Breast epithelium (tissue), 4 donors: ENCODE measurements at regions not wholly inside any gene's neighbourhood (a gene's known extent, or its start where the extent isn't known, plus 50 kb on each side); places are given as distances from the start of the nearest gene placed in this dataset.
"Not testable (repeated sequence)": the region's sequence is repeated elsewhere in the genome, so short reads cannot be mapped to it uniquely, and the experiment has no call there.

Source experiments
- DNase-seq, 2 donors: peaks; one replicate each; pipeline ENCODE4 v3.0.0-alpha.2; 2019; ENCODE audit warnings: low spot score in 2 of 2
- H3K27ac ChIP-seq, 2 donors: fragments of 200-600 bp; sonication (generic) in 1 of 2; one replicate each; pipeline ENCODE4 v1.5.1; 2016 to 2019; ENCODE audit warnings: mild to moderate bottlenecking in 1 of 2
- H3K27me3 ChIP-seq, 2 donors: fragments of 200-600 bp; sonication (generic) in 1 of 2; one replicate each; pipeline versions ENCODE4 v1.5.1 to v1.6.0; 2017 to 2019; ENCODE audit warnings: control low read depth in 1 of 2, mild to moderate bottlenecking in 1 of 2
- H3K36me3 ChIP-seq: fragments of 200-600 bp; one replicate; pipeline ENCODE4 v1.5.1; 2019
- H3K4me1 ChIP-seq, 2 donors: fragments of 200-600 bp; sonication (generic); one replicate each; pipeline ENCODE4 v1.5.1; 2016 to 2019; ENCODE audit warnings: control low read depth in 1 of 2
- H3K4me3 ChIP-seq, 3 donors: fragments of 200-600 bp; sonication (generic); 1 replicate in 2 of 3; 2 replicates in 1 of 3; pipeline ENCODE4 v1.5.1; 2016 to 2019; ENCODE audit warnings: mild to moderate bottlenecking in 3 of 3, moderate library complexity in 2 of 3
- H3K9me3 ChIP-seq, 2 donors: fragments of 200-600 bp; sonication (generic) in 1 of 2; one replicate each; pipeline ENCODE4 v1.5.1; 2016 to 2019; ENCODE audit warnings: control low read depth in 1 of 2
- POLR2A ChIP-seq: fragments of 450-650 bp; IDR thresholded peaks from one replicate; pipeline ENCODE4 v1.6.1; 2016; ENCODE audit warnings: antibody characterized with exemption, mild to moderate bottlenecking, moderate library complexity
- POLR2AphosphoS5 ChIP-seq, 3 donors: sonication (generic); formaldehyde crosslinking; IDR thresholded peaks; one replicate each; pipeline ENCODE4 v1.6.1; 2017; ENCODE audit warnings: antibody characterized with exemption in 3 of 3
- intact Hi-C: fragments of 100-400 bp; cut with DNase I; formaldehyde crosslinking; loops from one replicate; pipeline ENCODE4 v1.15.1; 2023; ENCODE audit warnings: low total_unique reads
- TF ChIP-seq, protein P1 (sequence below), 3 donors: fragments of 450-650 bp; IDR thresholded peaks; one replicate each; pipeline ENCODE4 v1.5.1; 2016 to 2017; ENCODE audit warnings: antibody characterized with exemption in 3 of 3, mild to moderate bottlenecking in 3 of 3, moderate library complexity in 3 of 3

DNA sequence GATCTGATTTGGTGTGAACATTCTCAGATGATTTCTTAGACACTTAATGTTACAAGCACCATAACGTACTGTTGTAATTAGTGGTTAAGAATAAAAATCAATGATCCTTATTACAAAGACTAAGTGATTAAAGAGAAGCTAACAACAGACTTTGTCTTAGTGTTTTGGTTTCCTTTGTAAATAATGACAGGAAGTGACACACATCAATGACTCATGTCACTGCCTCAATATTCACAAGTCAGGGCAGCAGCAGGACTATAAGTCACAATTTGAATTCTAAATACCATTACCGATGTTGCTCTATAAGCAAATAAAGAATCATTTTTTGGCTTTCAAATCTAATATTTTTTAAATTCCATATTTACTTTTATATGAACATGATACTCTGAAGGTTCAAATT lies 115.8 kb upstream of the FAT4 start:
- intact Hi-C loops: no loop called here
- H3K4me1 ChIP-seq: no peaks in the 10 kb centered on the region
- H3K27ac ChIP-seq: no peak overlapping the region
- H3K9me3 ChIP-seq: peaks cover 0 to 5% of the 10 kb centered on the region in 2 donors
- no peaks in the 10 kb centered on the region for H3K27me3 ChIP-seq
- H3K4me3 ChIP-seq: no peak overlapping the region
- DNase-seq: no peak
- H3K36me3 ChIP-seq: no peaks in the 10 kb centered on the region
- TF ChIP-seq, protein P1, sequence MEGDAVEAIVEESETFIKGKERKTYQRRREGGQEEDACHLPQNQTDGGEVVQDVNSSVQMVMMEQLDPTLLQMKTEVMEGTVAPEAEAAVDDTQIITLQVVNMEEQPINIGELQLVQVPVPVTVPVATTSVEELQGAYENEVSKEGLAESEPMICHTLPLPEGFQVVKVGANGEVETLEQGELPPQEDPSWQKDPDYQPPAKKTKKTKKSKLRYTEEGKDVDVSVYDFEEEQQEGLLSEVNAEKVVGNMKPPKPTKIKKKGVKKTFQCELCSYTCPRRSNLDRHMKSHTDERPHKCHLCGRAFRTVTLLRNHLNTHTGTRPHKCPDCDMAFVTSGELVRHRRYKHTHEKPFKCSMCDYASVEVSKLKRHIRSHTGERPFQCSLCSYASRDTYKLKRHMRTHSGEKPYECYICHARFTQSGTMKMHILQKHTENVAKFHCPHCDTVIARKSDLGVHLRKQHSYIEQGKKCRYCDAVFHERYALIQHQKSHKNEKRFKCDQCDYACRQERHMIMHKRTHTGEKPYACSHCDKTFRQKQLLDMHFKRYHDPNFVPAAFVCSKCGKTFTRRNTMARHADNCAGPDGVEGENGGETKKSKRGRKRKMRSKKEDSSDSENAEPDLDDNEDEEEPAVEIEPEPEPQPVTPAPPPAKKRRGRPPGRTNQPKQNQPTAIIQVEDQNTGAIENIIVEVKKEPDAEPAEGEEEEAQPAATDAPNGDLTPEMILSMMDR (IDR thresholded peaks at IDR 0.05): no peak
- no peak for TF ChIP-seq POLR2A
- TF ChIP-seq POLR2AphosphoS5 (IDR thresholded peaks at IDR 0.05): no peak

GRCh38 chr4:125191874-125192459 lies 122.8 kb upstream of the FAT4 start:
- H3K4me3 ChIP-seq, H3K27ac ChIP-seq, H3K4me1 ChIP-seq, H3K27me3 ChIP-seq, H3K36me3 ChIP-seq, intact Hi-C loops, H3K9me3 ChIP-seq, DNase-seq: not testable (repeated sequence)

DNA sequence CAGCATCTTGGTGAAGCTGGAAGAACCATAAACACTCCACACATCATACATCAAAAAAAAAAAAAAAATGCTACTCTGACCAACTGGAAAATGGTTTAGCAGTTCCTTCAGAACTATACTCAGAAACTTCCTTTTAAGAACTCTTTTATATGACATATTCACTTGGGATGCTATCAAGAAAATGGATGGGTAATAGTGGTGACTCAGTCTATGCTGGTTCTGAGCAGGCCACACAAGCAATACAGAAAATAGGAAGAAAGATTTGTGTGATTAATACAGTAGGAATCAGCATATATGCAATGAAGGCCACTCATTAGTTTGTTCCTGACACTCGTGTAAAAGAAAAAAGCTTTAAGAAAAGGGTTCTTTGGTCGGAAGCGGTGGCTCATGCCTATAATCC lies 123.5 kb upstream of the FAT4 start:
- DNase-seq: no peak
- H3K4me3 ChIP-seq: no peak overlapping the region
- H3K4me1 ChIP-seq: no peaks in the 10 kb centered on the region
- no peaks in the 10 kb centered on the region for H3K27me3 ChIP-seq
- no peak overlapping the region for H3K27ac ChIP-seq
- H3K36me3 ChIP-seq: no peaks in the 10 kb centered on the region
- TF ChIP-seq POLR2A (no peak), POLR2AphosphoS5 (IDR thresholded peaks at IDR 0.05) (no peak)
- TF ChIP-seq, protein P1 (IDR thresholded peaks at IDR 0.05): no peak
- H3K9me3 ChIP-seq: no peaks in the 10 kb centered on the region
- intact Hi-C loops: no loop called here

DNA sequence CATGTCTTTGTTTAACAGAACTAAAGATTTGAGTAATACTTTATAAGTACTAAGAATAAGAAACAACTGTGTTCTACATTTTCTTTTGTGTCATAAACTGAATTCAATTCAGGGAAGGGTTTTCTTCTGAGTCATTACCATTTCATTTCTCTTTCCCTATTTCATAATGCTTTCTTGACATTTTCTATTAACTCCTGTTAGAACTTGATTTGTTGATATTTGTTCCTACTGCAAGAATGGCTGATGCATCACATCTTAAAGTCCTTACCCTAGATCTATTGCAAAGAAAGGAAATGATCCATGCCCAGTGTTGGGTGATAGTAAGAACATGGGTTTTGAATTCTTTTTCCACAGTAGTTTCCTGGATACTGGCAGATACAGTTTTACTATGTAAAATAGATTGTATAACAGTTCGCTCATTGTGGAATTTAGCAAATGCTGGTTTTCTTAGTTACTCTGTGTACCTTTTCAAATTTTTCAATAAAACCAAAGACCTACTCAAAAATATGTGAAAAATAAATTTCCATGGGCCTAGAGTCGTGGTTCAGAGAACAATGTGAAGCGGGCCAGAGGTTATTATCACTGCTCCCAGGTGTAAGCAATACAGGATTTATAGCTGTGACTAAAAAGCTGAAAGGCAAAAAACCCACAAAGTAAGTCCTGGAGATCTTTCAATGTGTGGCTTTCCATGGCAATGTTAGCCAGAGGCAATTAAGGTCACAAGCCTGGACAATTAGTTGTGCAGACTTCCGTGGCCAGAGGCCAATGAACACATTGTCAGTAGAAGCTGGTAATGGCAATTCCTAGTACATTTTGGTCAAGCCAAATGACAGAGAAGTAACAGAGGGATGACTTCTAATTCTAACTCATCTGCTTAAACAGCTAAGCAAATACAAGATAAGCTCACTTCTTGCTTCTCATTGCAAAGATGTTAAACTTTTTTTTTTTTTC lies 127.3 kb upstream of the FAT4 start:
- H3K27me3 ChIP-seq: no peaks in the 10 kb centered on the region
- no peak for TF ChIP-seq POLR2A
- TF ChIP-seq POLR2AphosphoS5 (IDR thresholded peaks at IDR 0.05): no peak
- TF ChIP-seq, protein P1 (IDR thresholded peaks at IDR 0.05): no peak
- peak in 1 of 2 donors; percentile 18 for DNase-seq
- no peaks in the 10 kb centered on the region for H3K9me3 ChIP-seq
- no peaks in the 10 kb centered on the region for H3K36me3 ChIP-seq
- intact Hi-C loops: no loop called here
- H3K27ac ChIP-seq: no peak overlapping the region
- H3K4me3 ChIP-seq: no peak overlapping the region
- H3K4me1 ChIP-seq: no peaks in the 10 kb centered on the region

GRCh38 chr4:125184116-125184515 lies 130.6 kb upstream of the FAT4 start:
- H3K4me3 ChIP-seq: no peak overlapping the region
- H3K9me3 ChIP-seq: no peaks in the 10 kb centered on the region
- intact Hi-C loops: no loop called here
- no peaks in the 10 kb centered on the region for H3K4me1 ChIP-seq
- DNase-seq: no peak
- H3K36me3 ChIP-seq: no peaks in the 10 kb centered on the region
- no peak overlapping the region for H3K27ac ChIP-seq
- H3K27me3 ChIP-seq: no peaks in the 10 kb centered on the region
- TF ChIP-seq, protein P1 (IDR thresholded peaks at IDR 0.05): no peak
- TF ChIP-seq POLR2AphosphoS5 (IDR thresholded peaks at IDR 0.05) (no peak), POLR2A (no peak)
